ENCODE measurements at regions not wholly inside any gene's neighbourhood (a gene's known extent, or its start where the extent isn't known, plus 50 kb on each side); places are given as distances from the start of the nearest gene placed in this dataset.

DNA sequence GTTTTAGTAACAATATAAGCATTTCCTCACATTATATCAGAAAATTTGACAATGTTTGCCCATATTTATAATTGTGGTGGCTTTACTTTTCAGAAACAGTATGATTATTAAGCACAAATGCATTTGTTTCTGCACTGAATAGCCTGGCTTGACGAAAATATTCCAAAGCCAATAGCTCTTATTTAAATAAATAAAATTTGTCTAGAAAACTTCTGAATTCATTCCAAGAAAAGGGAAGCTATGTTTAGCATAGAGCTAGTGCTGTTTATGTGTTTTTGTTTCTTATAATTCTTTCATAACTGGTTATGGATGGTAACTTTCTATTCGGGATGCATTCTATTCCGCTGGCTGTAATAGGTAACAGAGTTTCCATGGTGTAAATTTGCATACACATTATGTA lies 268.6 kb downstream of the PTBP2 start:
- no peak for DNase-seq
- CTCF ChIA-PET, result no interaction called here
- Mint-ChIP-seq H3K4me1 (no peaks in the 10 kb centered on the region), H3K27me3 (no peaks in the 10 kb centered on the region), H3K9me3 (ENCODE audit: low read depth) (no peaks in the 10 kb centered on the region), H3K4me3 (no peak overlapping the region), H3K36me3 (no peaks in the 10 kb centered on the region), H3K27ac (no peak overlapping the region)
- ATAC-seq, result no peak

DNA sequence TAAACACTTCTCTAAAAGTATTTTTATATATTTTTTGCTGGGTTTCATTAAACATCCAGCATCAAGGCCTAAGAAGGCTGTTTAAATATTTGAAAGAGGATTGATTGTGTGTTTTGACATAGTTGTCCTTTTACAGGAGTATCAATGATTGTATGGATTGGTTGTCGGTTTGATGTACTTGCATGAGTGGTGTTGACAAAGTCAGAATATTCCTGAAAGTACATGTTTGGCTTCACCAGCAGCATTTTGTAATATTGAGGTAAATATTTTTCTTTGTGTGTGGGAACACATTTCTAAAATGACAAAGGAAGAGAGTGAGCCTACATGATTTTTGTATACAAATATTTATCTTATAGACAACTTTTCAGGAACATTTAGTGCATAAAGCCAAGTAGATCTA lies 269.7 kb downstream of the PTBP2 start:
- H3K27ac Mint-ChIP-seq, result no peak overlapping the region
- H3K27me3 Mint-ChIP-seq, result no peaks in the 10 kb centered on the region
- DNase-seq, result no peak
- ATAC-seq, result no peak
- H3K4me3 Mint-ChIP-seq, result no peak overlapping the region
- CTCF ChIA-PET, result no interaction called here
- no peaks in the 10 kb centered on the region for H3K36me3 Mint-ChIP-seq
- H3K4me1 Mint-ChIP-seq, result no peaks in the 10 kb centered on the region
- no peaks in the 10 kb centered on the region for H3K9me3 Mint-ChIP-seq (ENCODE audit: low read depth)

DNA sequence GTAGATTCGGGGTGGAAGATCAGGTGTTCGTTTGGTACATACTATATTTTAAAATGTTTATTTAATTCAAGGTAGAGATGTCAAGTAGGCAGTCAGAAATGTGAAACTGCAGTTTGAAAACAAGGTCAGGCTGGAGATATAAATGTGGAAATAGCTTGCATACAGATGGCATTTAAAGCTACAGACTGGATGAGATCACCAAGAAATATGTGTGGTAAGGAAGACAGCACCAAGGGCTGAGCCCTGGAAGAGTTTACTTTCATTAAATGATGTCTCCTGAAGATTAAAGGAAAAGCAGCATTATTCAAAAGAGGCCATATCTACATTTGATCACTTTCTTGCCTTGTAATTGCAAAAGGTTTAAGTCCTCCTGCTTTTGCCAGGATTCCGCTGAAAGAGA lies 271.3 kb downstream of the PTBP2 start:
- CTCF ChIA-PET, result no interaction called here
- H3K36me3 Mint-ChIP-seq, result no peaks in the 10 kb centered on the region
- peaks cover 6% of the 10 kb centered on the region for H3K27me3 Mint-ChIP-seq
- ATAC-seq (no peak), DNase-seq (no peak)
- no peak overlapping the region for H3K27ac Mint-ChIP-seq
- H3K4me3 Mint-ChIP-seq, result no peak overlapping the region
- no peaks in the 10 kb centered on the region for H3K4me1 Mint-ChIP-seq
- H3K9me3 Mint-ChIP-seq (ENCODE audit: low read depth), result no peaks in the 10 kb centered on the region

DNA sequence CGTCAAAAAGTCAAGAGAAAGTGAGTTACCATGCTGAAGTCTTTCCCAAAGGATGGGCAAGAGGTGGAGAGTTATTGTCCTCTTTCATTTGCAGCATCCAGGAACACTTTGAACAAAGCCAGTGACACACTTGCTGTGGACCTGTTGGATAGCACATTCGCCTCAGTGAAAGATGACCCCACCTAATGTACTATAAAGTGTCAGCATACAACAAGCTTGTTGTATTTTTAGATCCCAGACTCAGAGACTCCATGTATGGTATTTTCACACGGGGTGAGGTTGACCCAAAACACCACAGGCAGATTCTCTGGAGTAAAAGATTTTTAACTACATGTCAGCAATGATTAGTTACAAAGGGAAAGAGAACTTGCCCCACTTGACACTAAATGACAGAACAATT lies 273.8 kb downstream of the PTBP2 start:
- CTCF ChIA-PET, result no interaction called here
- ATAC-seq, result no peak
- DNase-seq, result no peak
- Mint-ChIP-seq H3K27ac (no peak overlapping the region), H3K4me3 (no peak overlapping the region), H3K4me1 (no peaks in the 10 kb centered on the region), H3K36me3 (no peaks in the 10 kb centered on the region), H3K27me3 (peaks cover 16% of the 10 kb centered on the region), H3K9me3 (ENCODE audit: low read depth) (no peaks in the 10 kb centered on the region)

DNA sequence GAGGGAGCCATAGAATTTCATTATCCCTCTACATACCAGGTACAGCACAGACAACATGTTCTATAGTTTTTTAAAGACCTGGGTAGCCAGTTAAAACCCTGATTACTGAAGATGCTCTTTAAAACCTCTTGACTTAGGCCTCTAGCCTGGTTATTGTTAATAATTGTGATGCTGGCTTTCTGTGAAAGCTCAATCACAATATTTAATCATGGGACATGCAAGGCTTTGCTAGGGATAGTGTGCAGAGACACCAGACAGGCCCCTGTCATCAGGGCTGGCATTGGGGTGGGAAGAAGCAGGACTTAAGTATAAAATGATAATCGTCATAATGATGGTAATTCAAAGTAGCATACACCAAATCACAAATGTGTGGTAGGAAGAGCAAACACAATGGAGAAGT lies 274.4 kb downstream of the PTBP2 start:
- Mint-ChIP-seq H3K36me3 (no peaks in the 10 kb centered on the region), H3K4me1 (no peaks in the 10 kb centered on the region), H3K27me3 (peaks cover 17% of the 10 kb centered on the region), H3K9me3 (ENCODE audit: low read depth) (no peaks in the 10 kb centered on the region), H3K4me3 (no peak overlapping the region), H3K27ac (no peak overlapping the region)
- no peak for ATAC-seq
- no peak for DNase-seq
- CTCF ChIA-PET, result no interaction called here

DNA sequence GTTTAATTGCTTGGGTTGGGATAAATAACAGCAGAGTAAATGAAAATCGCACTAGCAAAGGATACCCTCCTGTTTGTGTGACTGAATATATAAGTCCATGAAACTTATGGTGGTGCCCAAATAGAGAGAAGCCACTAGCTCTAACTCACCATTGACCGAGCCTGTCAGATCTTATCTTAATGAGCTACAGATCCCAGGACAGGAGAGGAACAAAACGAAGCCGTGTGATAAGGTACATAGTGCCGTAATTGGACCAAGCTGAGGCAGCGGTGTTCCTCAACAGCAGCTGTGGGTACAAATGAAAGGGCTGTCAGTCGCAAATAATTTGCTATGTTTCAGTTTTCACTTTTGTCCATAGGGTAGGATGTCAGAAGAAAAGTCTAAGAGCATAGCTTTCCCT lies 276.1 kb downstream of the PTBP2 start:
- CTCF ChIA-PET, result no interaction called here
- no peak for DNase-seq
- no peak for ATAC-seq
- Mint-ChIP-seq H3K27ac (no peak overlapping the region), H3K36me3 (no peaks in the 10 kb centered on the region), H3K4me3 (no peak overlapping the region), H3K27me3 (peaks cover 17% of the 10 kb centered on the region), H3K9me3 (ENCODE audit: low read depth) (no peaks in the 10 kb centered on the region), H3K4me1 (no peaks in the 10 kb centered on the region)

DNA sequence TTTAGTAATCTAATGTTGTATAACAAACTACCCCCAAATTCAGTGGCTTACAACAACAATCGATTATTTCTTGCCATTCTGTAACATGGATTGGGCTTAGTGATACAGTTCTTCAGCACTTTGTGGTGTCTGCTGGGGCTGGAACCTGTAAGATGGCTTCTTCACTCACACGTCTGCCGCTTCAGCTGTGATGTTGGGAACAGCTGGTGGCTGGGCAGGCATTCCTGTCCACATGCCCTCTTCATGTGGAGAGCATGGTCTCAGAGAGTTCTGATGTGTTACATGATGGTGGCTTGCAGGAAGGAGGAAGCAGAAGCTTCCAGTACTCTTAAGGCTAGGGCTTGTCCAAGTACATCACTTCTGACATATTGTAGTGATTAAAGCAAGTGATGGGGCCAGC lies 276.9 kb downstream of the PTBP2 start:
- CTCF ChIA-PET, result no interaction called here
- peaks cover 17% of the 10 kb centered on the region for H3K27me3 Mint-ChIP-seq
- H3K36me3 Mint-ChIP-seq, result no peaks in the 10 kb centered on the region
- H3K9me3 Mint-ChIP-seq (ENCODE audit: low read depth), result no peaks in the 10 kb centered on the region
- DNase-seq (no peak), ATAC-seq (no peak)
- no peak overlapping the region for H3K27ac Mint-ChIP-seq
- H3K4me1 Mint-ChIP-seq, result no peaks in the 10 kb centered on the region
- no peak overlapping the region for H3K4me3 Mint-ChIP-seq

DNA sequence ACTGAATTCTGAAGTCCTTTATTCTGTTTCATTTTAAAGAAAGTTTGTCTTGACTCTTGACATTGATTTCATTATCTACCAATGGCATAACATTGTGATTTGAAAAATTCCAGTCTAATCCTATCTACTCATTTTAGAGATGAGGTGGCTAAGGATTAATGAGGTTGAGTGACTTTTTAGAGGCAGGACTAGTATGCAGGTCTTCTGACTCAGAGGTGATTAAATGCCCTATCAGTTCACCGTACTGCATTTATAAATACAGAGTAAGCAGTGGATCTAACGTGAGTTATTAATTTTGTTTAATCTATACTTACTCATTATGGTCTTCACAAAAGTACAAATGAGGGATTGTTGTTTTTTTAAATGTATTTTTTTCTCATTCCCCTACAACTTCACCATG lies 277.6 kb downstream of the PTBP2 start:
- Mint-ChIP-seq H3K27ac (no peak overlapping the region), H3K4me1 (no peaks in the 10 kb centered on the region), H3K9me3 (ENCODE audit: low read depth) (no peaks in the 10 kb centered on the region), H3K4me3 (no peak overlapping the region), H3K36me3 (no peaks in the 10 kb centered on the region), H3K27me3 (peaks cover 17% of the 10 kb centered on the region)
- CTCF ChIA-PET, result no interaction called here
- ATAC-seq (no peak), DNase-seq (no peak)

DNA sequence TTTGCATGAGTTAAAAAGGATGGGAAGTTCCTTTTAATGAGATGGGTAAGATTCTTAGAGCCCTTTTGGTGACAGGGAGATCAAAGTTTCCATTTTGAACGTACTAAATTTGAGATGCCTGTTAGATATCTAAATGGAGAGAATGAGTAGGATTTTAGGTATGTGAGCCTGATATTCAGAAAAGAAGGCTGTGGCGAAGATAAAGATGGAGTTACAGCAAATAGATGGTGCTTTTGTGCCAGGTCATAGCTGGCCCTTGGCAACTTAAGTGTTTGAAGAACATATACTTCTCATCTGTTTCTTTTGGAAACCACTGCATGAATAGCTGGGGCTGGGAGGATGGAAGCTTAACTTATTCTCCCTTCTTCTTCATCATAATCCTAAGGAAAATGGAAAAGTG lies 282.5 kb downstream of the PTBP2 start:
- H3K36me3 Mint-ChIP-seq, result no peaks in the 10 kb centered on the region
- H3K4me1 Mint-ChIP-seq, result no peaks in the 10 kb centered on the region
- H3K27me3 Mint-ChIP-seq, result peaks cover 7% of the 10 kb centered on the region
- no peak overlapping the region for H3K4me3 Mint-ChIP-seq
- ATAC-seq, result no peak
- H3K27ac Mint-ChIP-seq, result no peak overlapping the region
- H3K9me3 Mint-ChIP-seq (ENCODE audit: low read depth), result no peaks in the 10 kb centered on the region
- CTCF ChIA-PET, result no interaction called here
- DNase-seq, result no peak

DNA sequence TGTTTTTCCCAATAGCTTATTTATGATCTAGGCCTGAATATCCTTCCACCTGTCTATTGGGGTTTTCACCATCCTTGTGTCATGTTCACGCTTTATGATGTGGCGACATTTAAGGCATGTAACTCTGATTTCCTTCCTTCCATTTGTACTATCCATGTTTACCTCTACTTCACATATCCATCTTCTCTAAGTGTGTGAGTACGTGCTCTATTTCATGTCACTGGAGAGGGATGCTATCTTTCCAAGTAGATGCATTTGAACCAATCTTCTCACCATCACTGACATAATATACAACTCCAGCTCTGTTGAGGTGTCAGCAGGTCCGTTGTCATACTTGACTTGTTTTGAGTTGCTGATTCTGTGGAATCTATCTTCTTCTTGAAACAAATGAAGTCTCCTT lies 283.2 kb downstream of the PTBP2 start:
- ATAC-seq, result no peak
- DNase-seq, result no peak
- Mint-ChIP-seq H3K4me1 (no peaks in the 10 kb centered on the region), H3K9me3 (ENCODE audit: low read depth) (no peaks in the 10 kb centered on the region), H3K27ac (no peak overlapping the region), H3K4me3 (no peak overlapping the region), H3K36me3 (no peaks in the 10 kb centered on the region), H3K27me3 (peaks cover 6% of the 10 kb centered on the region)
- CTCF ChIA-PET, result no interaction called here

DNA sequence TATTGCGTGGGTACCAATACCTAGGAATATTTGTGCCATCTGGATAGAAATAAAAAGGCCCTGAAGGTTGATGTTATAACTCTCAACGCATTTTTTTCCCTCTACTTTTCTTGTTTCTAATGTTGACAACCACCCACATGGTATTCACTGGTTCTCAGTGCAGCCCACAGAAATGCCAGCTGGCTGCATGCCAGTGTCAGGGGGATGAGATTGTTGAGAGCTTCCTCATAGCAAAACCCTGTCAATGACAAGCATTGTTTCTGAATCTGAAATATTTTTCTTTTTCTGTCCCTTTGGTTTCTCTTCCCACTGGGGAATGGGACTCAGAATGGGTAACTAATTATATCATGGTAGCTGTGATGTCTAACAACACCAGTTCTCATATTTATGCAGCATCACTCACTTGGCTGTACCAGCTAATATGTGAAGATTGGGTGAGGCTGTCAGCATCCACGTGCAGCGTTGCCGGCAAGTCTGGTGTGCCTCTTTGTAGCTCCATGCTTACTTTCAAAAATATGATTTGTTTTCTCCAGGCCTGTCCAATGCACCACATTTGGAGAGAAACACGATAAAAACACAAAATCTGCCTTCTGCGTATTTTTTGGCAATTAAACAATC lies 284.6 kb downstream of the PTBP2 start:
- Mint-ChIP-seq H3K36me3 (no peaks in the 10 kb centered on the region), H3K9me3 (ENCODE audit: low read depth) (no peaks in the 10 kb centered on the region), H3K4me1 (no peaks in the 10 kb centered on the region), H3K27ac (no peak overlapping the region), H3K4me3 (no peak overlapping the region), H3K27me3 (peaks cover 4% of the 10 kb centered on the region)
- DNase-seq, result no peak
- no peak for ATAC-seq
- CTCF ChIA-PET, result no interaction called here

DNA sequence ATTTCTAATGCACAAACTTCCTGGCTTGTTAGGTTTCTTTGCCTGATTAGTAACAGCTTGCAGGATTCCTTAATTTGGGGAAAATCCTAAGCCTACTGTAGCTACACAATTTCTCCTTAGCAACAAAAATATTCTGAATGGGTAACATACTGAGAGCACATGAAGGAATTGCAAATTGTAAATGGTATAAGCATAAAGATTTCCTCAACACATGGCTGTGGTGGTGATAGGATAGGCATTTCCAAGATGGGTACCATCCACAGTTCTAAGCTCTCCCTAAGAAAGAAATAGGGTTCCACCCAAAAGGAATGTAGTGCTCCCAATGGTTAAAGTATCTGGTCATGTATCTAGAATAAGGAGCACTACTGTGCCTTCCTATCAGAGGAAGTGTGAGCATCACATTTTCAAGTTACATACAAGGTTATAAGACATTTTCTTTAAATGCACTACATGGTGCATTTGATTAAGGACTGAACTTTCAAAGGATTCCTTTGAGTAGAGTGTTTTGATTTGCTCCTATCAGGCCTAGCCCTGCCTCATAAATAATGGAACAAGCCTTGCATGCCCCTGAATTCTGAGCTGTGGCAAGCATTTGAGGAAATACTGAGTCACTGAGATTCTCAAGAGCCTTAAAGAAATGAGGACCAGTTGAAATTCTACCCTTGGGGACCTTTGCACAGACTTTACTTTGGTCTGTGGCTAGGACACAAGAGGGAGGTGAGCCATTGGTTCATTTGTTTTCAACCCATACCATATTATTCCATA lies 286.4 kb downstream of the PTBP2 start:
- ATAC-seq (no peak), DNase-seq (no peak)
- Mint-ChIP-seq H3K9me3 (ENCODE audit: low read depth) (no peaks in the 10 kb centered on the region), H3K4me1 (no peaks in the 10 kb centered on the region), H3K27ac (no peak overlapping the region), H3K27me3 (peaks cover 4% of the 10 kb centered on the region), H3K36me3 (no peaks in the 10 kb centered on the region), H3K4me3 (no peak overlapping the region)
- CTCF ChIA-PET, result no interaction called here

DNA sequence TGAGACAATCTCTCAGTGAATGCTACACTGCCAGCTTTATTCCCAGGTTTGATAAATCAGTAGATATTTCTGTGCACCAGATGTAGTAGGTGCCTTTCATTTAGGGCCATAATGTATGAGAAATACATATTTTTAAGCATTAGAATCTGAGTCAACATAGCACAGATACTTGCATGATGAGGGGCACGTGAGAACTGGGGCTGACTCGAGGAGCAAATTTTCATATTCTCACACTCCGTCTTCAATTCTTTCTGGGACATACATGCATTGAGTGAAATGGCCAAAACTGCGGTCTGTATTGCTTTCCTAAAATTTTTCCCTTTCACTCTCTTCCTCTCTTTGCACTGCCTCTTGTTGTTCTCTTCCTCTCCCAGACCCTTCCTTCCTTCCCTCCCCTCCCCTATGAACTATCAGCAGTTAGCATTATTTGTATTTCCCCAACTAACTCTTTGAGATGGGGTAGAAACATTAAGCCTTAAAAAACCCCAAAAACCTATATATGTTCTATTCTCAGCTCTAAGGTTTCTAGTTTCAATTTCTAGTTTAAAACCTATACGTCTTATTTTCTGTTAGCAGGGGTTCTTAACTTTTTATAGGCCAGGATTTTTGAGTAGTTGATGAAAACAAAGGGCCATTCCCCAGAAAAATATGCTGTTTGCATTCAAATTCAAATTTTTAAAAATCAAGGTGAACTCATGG lies 289.1 kb downstream of the PTBP2 start:
- no peak overlapping the region for H3K4me3 Mint-ChIP-seq
- ATAC-seq (no peak), DNase-seq (no peak)
- CTCF ChIA-PET, result no interaction called here
- H3K4me1 Mint-ChIP-seq, result no peaks in the 10 kb centered on the region
- H3K9me3 Mint-ChIP-seq (ENCODE audit: low read depth), result no peaks in the 10 kb centered on the region
- no peak overlapping the region for H3K27ac Mint-ChIP-seq
- peaks cover 4% of the 10 kb centered on the region for H3K27me3 Mint-ChIP-seq
- no peaks in the 10 kb centered on the region for H3K36me3 Mint-ChIP-seq

DNA sequence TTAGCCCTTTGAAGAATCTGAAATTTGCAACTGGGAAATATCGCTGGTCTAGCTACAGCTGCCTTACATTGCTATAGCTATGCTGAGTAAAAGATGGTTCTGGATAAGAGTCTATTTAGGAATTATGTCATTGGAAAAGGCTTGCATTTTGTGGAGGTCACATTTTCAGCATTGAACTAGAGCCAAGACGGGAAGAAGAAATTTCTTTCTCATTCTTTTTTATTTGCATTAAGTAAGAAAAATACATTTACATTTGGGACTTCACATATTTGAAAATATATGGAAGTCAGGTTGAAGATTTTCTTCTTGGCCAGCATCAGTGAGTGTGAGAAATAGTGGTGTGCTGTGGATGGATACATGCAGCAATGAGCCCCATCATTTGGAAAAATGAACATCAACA lies 291.6 kb downstream of the PTBP2 start:
- peaks cover 2% of the 10 kb centered on the region for H3K27me3 Mint-ChIP-seq
- ATAC-seq (no peak), DNase-seq (no peak)
- no peaks in the 10 kb centered on the region for H3K36me3 Mint-ChIP-seq
- no peaks in the 10 kb centered on the region for H3K9me3 Mint-ChIP-seq (ENCODE audit: low read depth)
- CTCF ChIA-PET, result no interaction called here
- H3K4me3 Mint-ChIP-seq, result no peak overlapping the region
- no peaks in the 10 kb centered on the region for H3K4me1 Mint-ChIP-seq
- no peak overlapping the region for H3K27ac Mint-ChIP-seq

All from activated CD8-positive, alpha-beta memory T cell treated with anti-CD3 and anti-CD28 coated beads, Interleukin-2, amount 10 ng/mL, durations not matched to agents 7 days and 5 days (primary cell).